HG02970 (cell line): ENCODE measurements at regions not wholly inside any gene's neighbourhood (a gene's known extent, or its start where the extent isn't known, plus 50 kb on each side); places are given as distances from the start of the nearest gene placed in this dataset.

Experiments used
- ATAC-seq: cut with Tn5 transposase; IDR thresholded peaks from one replicate; pipeline ENCODE4 v1.9.1; 2021; ENCODE audit warnings: mild to moderate bottlenecking, moderate library complexity, moderate number of reproducible peaks; ENCODE audit not compliant: unreplicated experiment, low FRiP score

DNA sequence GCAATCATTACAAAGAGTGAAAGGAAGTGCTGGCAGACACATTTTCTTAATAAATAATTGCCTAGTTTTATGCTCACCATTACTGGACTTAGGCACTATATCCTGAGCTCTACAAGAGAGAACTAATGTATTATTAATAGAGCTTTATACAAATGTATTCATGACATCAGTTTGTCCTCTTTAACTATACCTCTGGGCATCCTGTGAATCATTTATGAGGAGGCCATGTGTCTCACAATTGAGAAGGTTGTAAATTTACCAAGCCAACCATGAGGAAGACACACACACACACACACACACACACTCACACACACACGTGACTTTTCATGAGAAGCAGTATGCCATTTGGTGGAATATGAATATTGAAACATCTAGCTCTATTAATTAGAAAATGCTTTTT lies 728.2 kb downstream of the ARAP2 start:
- no peak for ATAC-seq

DNA sequence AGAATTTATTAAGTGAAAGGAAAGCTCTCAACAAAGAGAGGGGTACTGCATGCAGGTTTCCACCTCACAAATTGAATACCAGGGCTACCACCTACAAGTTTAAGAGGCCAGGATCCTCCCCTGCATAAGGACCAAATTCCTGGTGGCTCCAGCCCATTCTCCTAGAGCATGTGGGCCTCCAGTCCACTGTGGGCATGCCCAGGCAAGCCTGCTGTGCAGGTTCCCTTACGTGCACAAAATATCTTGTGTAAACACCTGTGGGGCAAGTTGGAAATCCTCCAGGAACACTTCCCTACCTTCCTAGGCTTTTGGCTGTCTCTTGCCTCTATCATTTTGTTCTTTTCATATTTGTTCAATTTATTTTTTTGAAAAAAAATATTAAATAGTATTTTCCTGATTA lies 724.3 kb downstream of the ARAP2 start:
- ATAC-seq: no peak

DNA sequence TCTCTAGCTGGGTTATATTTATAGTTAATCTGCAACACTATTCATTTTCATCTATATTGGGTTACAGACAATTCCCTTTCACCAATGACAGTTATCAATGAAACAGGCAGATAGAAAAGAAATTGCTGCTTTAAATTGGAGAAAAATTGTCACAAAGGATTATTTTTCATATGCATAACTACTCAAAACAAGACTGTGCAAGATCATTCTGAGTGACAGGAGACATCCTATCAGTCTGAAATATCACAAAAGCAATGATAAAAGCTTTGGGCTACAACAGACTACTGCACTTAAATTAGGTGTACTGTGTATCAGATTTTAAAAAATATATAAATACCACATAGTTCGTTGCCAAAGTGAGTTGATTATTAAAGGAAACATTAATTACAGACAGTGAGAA lies 722.6 kb downstream of the ARAP2 start:
- ATAC-seq: no peak

DNA sequence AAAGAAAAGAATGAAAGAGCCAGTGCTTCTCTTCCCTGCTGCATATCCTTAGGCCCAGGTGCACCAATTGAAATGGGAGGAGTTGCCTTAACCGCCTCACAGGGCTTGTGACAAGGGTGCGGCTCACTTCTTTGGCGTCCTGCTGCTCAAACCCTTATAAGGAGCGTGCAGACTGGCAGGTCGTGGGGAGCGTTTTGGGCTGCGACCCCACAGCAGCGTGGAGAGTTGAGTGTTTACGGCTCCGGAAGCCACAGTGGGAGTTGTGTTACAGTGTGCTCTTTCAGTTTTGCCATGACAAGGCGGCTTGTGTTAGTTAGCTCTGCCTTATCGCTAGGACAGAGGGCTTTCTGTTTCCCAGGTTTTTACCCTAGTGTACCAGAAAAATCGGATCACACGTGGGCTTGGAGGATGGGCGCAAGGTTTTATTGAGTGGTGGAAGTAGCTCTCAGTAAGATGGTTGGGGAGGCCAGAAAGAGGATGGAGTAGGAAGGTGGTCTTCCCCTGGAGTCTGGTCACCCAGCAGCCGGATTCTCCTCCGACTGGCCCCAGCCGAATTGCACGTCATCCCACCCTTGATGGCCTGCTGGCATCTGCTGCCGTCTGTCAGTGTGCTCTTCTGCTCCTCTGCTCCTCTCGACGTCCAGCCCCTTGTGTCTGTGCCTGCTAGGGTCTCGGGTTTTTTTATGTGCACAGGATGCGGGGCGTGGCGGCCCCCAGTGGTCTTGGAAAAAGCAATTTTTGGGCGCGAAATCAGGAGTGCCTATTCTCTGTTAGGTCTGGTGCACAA lies 718.9 kb downstream of the ARAP2 start:
- no peak for ATAC-seq

- ATAC-seq: no peak
These were observed 717.9 kb downstream of the ARAP2 start for GRCh38 chr4:35526456-35526855.

DNA sequence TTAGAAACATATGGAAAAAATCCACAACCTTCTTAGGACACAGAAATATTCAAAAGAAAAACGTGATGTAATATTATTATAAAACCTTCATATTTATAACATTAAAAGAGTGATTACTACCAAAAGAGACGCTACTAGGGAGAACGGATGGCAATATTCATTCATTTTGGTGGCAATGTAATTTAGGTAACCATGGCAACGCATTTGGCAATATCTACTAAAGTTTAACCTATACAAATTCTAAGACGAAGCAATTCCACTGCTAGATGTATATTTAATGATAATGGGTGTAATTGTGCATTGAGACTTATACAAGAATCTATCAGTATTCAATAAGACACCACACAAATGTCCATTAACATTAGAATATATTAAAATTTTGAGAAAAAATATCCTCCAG lies 709.4 kb downstream of the ARAP2 start:
- no peak for ATAC-seq

DNA sequence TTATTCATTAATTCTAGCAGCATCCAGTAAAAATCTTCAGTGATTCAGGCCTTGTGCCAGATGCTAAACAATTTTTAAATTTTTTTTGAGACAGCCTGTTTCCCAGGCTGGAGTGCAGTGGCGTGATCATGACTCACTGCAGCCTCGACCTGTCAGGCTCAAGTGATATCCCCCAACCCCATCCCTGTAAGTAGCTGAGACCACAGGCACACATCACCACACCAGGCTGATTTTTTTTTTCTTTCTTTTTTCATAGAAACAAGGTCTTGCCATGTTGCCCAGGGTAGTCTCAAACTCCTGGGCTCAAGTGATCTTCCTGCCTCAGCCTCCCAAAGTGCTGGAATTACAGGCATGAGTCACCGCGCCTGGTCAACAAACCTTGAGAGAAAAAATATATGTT lies 705.5 kb downstream of the ARAP2 start:
- no peak for ATAC-seq

DNA sequence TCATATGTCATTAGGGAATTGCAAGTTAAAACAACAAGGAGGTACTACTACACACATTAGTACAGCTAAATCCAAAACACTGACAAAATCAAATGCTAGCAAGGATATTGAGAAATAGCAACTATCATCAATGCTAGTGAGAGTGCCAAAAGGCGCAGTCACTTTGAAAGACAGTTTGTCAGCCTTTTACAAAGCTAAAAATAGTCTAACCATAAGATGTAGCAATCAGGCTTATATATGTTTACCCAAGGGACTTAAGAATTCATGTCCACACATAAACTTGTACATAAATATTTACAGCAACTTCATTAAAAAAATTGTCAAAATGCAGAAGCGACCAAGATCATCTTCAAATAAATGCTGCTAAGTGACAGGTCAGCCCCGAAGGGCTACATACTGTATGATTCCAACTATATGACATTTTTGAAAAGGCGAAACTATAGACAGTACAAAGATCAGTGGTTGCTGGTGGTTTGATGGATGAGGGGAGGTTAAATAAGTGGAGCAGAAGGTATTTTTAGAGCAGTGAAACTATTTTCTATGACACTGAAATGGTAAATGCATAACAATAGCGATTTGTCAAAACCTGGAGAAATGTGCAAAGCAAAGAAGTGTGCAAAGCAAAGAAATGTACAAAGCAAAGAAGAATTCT lies 704.8 kb downstream of the ARAP2 start:
- ATAC-seq: no peak

DNA sequence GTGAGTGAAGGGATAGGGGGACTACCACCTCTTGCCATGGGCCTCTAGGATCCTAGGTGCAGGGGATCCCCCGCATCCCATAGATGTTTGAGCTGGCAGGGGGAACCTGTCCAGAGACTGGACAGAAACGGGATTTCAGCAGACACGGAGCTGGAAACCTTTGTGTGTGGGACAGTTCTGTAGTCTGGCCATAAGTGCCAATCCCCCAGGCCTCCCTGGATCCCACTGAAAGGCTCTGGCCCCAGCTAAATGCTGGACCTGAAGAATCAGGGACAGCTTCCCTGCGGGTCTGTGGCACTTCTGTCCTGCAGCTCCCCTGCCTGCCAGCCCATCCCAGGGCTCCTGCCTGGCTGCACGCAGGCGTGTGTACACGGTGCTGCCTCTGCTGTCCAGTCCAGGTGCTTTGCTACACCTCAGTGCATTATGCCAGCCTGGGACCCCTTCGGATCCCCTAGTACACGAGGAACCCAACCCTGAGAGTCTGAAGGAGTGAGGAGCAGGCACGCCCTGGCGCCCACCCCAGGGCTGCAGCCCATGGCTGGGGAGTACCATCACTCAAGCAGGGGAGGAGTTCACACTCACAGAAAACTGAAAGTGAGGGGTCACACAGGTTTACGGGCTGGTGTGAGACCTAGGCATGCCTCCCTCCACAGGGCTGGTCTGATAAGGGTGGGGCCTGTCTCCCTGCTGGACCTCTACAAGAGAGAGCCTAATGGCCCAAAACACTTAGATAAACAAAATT lies 703.0 kb downstream of the ARAP2 start:
- ATAC-seq: no peak

DNA sequence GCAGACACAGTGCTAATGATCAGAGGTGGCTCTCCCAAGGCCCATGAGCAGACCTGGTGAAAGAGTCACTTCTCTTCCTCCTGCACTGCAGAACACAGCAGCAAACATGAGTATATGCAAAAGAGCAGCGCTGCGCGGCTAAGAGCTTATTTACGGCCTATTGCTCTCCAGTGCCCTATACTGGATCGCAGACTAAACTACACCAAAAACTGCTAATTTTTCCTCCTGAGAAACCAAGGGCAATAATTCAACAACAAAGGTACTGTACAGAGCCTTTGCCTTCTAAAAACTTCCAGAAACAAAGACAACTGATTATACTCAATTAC lies 702.5 kb downstream of the ARAP2 start:
- ATAC-seq: no peak

- ATAC-seq: no peak
These were observed 695.4 kb downstream of the ARAP2 start for GRCh38 chr4:35548921-35549320.

DNA sequence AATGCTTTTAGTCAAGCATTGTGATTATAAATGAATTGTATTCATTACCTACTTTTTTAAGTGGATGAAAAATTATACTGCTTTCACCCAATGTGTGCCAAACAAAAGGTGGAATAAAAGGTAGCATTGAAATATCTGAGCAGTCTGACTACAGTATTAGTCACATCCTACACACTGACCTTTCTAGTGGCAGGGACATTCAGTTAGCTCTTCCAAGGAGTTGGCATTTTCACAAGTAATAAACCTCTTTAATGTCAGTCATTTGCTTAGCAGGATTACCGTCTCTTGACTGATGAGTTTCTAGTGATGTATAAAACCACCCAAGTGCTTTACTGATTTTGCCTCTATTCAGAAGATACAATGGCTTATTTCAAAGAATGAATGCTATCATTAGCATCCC lies 687.9 kb downstream of the ARAP2 start:
- ATAC-seq: no peak

GRCh38 chr4:35559559-35560365 lies 684.6 kb downstream of the ARAP2 start:
- ATAC-seq: no peak

DNA sequence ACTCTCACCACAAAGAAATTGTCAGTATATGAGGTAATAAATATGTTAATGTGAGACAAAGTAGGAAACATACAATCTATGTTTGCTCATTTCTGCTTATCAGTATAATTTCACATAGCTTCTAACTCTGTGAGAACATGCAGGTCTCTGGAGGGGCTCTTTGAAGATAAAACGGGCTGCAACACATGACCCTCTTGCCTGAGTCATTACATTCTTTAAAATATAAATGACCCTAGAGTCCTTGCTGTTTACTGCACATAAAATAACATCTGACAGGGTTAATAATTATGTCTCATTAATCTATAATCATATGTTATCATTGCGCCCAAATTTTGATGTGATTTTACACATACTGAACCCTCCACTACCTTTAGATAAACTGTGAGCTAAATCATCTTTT lies 681.5 kb downstream of the ARAP2 start:
- ATAC-seq: no peak

DNA sequence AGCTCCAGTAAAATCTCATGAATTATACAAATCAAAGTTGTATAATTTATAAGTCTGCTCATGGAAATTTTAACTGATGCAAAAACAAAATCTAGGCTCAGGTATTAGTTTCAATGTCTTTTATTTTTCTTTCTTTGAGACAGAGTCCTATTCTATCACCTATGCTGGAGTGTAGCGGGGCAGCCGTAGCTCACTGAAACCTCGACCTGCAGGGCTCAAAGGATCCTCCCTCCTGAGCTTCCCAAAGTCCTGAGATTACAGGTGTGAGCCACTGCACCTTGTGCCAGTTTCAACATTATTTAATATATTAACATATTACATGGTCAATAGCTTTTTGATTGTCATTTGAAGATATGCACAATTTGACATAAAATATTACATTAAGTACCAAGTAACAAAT lies 678.7 kb downstream of the ARAP2 start:
- no peak for ATAC-seq

GRCh38 chr4:35591035-35591434 lies 653.3 kb downstream of the ARAP2 start:
- ATAC-seq: no peak

- ATAC-seq: no peak
These were observed 640.1 kb downstream of the ARAP2 start for GRCh38 chr4:35604252-35604651.

DNA sequence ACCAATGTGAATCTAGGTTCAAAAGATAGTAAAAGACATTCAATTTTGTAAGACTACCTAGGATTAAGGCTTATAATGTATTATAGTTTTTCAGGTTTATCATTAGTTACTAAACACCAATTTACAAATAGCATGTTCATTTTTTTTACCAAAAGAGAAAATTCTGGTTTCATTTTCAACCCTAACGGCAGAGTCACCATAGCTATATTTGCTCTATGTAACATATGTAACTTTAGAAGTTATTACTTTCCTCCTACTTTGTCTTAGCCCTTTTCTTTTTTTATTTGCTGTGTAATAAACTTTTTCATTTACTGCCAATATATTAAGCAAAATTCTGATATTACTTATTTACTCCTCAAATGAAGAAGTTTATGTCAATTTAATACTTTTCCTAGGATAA lies 639.6 kb downstream of the ARAP2 start:
- ATAC-seq: no peak

- ATAC-seq: no peak
These were observed 636.1 kb downstream of the ARAP2 start for GRCh38 chr4:35608205-35608604.

DNA sequence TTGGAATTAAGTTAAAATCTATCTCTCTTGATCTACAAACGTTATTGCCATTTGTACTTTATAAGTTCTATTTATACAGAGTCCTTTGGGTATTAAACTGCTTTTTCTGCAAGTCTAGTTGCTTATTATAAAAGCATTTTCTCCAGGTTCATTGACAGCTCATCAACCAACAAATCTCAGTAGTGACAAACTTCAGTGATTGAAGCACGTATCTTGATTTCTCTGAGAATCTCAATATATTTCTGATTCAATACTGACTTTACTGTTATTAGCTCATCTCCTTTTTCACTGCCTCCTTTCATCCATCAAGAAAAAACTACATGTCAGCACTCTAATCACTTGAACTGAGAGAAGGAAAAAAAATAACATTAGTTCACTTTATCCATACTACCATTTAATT lies 630.2 kb downstream of the ARAP2 start:
- no peak for ATAC-seq

DNA sequence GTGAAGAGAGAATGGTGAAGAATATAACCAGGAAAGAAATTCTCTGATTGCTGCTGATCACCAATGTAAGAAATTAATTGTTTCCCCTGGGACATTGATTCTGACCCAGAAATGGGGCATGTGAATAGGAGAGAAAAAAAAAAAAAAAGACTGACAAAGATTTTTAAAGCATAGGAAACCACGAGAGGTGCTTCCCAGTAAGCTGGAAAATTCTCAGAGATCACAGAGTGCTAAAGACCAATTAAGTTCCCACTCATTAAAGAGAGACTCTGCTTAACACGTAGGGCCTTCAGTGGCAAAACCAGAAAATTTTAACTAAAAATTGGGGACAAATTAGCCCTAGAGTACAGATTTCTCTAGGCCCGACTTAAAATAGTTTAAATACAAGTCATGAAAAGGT lies 604.4 kb downstream of the ARAP2 start:
- ATAC-seq: no peak
